ENCODE measurements at regions not wholly inside any gene's neighbourhood (a gene's known extent, or its start where the extent isn't known, plus 50 kb on each side); places are given as distances from the start of the nearest gene placed in this dataset.

GRCh38 chr16:80889779-80890359, 85.5 kb upstream of the CDYL2 start:
- H4K20me1 ChIP-seq (replicated peaks; ENCODE audit: insufficient read depth): no peaks in the 10 kb centered on the region
- Mint-ChIP-seq H3K27ac (no peak overlapping the region), H3K4me3 (no peak overlapping the region), H3K36me3 (ENCODE audit: low read depth) (no peaks in the 10 kb centered on the region), H3K4me1 (no peaks in the 10 kb centered on the region), H3K9me3 (no peaks in the 10 kb centered on the region), H3K27me3 (ENCODE audit: insufficient read depth, low read depth, poor library complexity) (no peaks in the 10 kb centered on the region)
- H3K27me3 ChIP-seq (ENCODE audit: insufficient read depth): no peaks in the 10 kb centered on the region
- TF ChIP-seq POLR2AphosphoS5 (IDR thresholded peaks at IDR 0.05; ENCODE audit: low read depth) (no peak), EZH2phosphoT487 (IDR thresholded peaks at IDR 0.05; ENCODE audit: unreplicated experiment) (no peak), NANOG (IDR thresholded peaks at IDR 0.05; ENCODE audit: borderline replicate concordance) (no peak), ZNF462 (CRISPR knock-in tag; IDR thresholded peaks at IDR 0.05) (no peak), CTCF (conservative IDR thresholded peaks at IDR 0.05; ENCODE audit: low read depth in 2 of 2) (no peak), ETS1 (IDR thresholded peaks at IDR 0.05) (no peak), ZNF114 (CRISPR knock-in tag; IDR thresholded peaks at IDR 0.05) (no peak), EZH2 (IDR thresholded peaks at IDR 0.05; ENCODE audit: low read depth, unreplicated experiment) (no peak), STAT1 (IDR thresholded peaks at IDR 0.05; ENCODE audit: unreplicated experiment) (no peak), ZNF331 (CRISPR knock-in tag; IDR thresholded peaks at IDR 0.05; ENCODE audit: low read depth) (no peak), CREB1 (CRISPR knock-in tag; IDR thresholded peaks at IDR 0.05; ENCODE audit: low read depth) (no peak)
- TF ChIP-seq, protein P1, sequence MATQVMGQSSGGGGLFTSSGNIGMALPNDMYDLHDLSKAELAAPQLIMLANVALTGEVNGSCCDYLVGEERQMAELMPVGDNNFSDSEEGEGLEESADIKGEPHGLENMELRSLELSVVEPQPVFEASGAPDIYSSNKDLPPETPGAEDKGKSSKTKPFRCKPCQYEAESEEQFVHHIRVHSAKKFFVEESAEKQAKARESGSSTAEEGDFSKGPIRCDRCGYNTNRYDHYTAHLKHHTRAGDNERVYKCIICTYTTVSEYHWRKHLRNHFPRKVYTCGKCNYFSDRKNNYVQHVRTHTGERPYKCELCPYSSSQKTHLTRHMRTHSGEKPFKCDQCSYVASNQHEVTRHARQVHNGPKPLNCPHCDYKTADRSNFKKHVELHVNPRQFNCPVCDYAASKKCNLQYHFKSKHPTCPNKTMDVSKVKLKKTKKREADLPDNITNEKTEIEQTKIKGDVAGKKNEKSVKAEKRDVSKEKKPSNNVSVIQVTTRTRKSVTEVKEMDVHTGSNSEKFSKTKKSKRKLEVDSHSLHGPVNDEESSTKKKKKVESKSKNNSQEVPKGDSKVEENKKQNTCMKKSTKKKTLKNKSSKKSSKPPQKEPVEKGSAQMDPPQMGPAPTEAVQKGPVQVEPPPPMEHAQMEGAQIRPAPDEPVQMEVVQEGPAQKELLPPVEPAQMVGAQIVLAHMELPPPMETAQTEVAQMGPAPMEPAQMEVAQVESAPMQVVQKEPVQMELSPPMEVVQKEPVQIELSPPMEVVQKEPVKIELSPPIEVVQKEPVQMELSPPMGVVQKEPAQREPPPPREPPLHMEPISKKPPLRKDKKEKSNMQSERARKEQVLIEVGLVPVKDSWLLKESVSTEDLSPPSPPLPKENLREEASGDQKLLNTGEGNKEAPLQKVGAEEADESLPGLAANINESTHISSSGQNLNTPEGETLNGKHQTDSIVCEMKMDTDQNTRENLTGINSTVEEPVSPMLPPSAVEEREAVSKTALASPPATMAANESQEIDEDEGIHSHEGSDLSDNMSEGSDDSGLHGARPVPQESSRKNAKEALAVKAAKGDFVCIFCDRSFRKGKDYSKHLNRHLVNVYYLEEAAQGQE (IDR thresholded peaks at IDR 0.05; ENCODE audit: unreplicated experiment): no peak
- ATAC-seq (no peak), DNase-seq (ENCODE audit: low spot score) (no peak)
- no peak overlapping the region for H3K4me3 ChIP-seq
- no peaks in the 10 kb centered on the region for H3K9me2 ChIP-seq (ENCODE audit: insufficient read depth)
- H3F3A ChIP-seq (replicated peaks; ENCODE audit: low read depth): no peaks in the 10 kb centered on the region
- H3K4me2 ChIP-seq: no peak overlapping the region
- H3K27ac ChIP-seq (ENCODE audit: low read depth): no peak overlapping the region
- no peak overlapping the region for H2AFZ ChIP-seq
- H3K36me3 ChIP-seq (ENCODE audit: insufficient read depth): no peaks in the 10 kb centered on the region
- H3K4me1 ChIP-seq (ENCODE audit: insufficient read depth): no peaks in the 10 kb centered on the region
- H3K79me2 ChIP-seq (replicated peaks; ENCODE audit: insufficient read depth): no peaks in the 10 kb centered on the region

All from GM23338 (cell line).